ENCODE measurements at regions not wholly inside any gene's neighbourhood (a gene's known extent, or its start where the extent isn't known, plus 50 kb on each side); places are given as distances from the start of the nearest gene placed in this dataset.

DNA sequence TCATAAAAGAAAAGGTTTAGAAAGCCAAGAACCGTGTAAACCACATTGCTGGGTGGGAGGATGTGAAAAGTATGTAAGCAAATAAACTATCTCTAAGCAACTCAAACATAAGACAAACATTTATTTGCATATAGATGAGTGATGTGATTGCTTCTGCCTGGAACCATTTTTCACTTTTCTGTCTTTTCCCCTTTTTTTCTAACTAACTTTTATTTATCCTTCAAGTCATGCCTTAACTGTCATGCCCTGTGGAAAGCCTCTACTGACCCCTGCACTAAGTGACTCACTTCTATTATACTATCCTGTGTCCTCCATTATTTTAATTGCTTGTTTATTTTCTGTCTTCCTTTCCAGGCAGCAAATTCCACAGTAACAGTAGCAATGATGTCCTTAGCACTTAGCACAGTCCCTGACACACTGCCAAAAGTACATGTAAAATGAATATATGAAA, 87.5 kb upstream of the CTAGE1 start:
- H3K4me2 ChIP-seq (ENCODE audit: low read length), result no peak overlapping the region
- H3K36me3 ChIP-seq (ENCODE audit: insufficient read depth, low read length), result no peaks in the 10 kb centered on the region

DNA sequence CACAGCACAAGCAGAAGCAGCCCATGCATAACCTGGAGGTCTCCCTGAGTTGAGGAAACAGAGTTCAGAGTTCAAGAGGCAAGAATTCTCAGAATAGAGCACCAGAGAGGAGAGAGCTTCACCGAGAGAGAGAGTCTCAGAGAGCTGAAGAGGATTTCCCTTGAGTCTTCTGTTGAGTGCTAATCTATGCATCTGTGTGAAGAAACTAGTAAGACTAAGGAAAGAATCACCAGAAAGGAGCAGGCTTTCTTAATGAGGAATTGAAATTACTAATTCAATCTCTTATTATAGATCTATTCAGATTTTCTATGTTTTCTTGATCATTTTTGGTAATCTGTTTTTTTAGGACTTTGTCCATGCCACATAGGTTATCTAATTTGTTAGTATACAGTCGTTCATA, 89.3 kb upstream of the CTAGE1 start:
- Histone ChIP-seq H3K27ac (ENCODE audit: low read length) (no peak overlapping the region), H3F3A (ENCODE audit: insufficient read depth, low read length, poor library complexity, severe bottlenecking) (no peaks in the 10 kb centered on the region), H4K20me1 (ENCODE audit: insufficient read depth) (no peaks in the 10 kb centered on the region), H3K4me2 (ENCODE audit: low read length) (no peak overlapping the region), H3K9me3 (ENCODE audit: low read length) (no peaks in the 10 kb centered on the region), H3K9ac (ENCODE audit: low read length) (no peak overlapping the region), H3K9me2 (ENCODE audit: insufficient read depth, low read length) (no peaks in the 10 kb centered on the region), H3K36me3 (ENCODE audit: insufficient read depth, low read length) (no peaks in the 10 kb centered on the region), H3K79me2 (replicated peaks; ENCODE audit: insufficient read depth, low read length) (no peaks in the 10 kb centered on the region), H3K4me3 (ENCODE audit: low read length) (no peak overlapping the region), H2AFZ (ENCODE audit: low read depth, low read length) (no peak overlapping the region), H3K27me3 (ENCODE audit: insufficient read depth, low read depth, low read length) (no peaks in the 10 kb centered on the region)
- TF ChIP-seq TAF1 (IDR thresholded peaks at IDR 0.05; ENCODE audit: low read depth), result no peak
- no peak for TF ChIP-seq MXI1 (conservative IDR thresholded peaks at IDR 0.05; ENCODE audit: poor library complexity, severe bottlenecking)
- TF ChIP-seq, protein P1, sequence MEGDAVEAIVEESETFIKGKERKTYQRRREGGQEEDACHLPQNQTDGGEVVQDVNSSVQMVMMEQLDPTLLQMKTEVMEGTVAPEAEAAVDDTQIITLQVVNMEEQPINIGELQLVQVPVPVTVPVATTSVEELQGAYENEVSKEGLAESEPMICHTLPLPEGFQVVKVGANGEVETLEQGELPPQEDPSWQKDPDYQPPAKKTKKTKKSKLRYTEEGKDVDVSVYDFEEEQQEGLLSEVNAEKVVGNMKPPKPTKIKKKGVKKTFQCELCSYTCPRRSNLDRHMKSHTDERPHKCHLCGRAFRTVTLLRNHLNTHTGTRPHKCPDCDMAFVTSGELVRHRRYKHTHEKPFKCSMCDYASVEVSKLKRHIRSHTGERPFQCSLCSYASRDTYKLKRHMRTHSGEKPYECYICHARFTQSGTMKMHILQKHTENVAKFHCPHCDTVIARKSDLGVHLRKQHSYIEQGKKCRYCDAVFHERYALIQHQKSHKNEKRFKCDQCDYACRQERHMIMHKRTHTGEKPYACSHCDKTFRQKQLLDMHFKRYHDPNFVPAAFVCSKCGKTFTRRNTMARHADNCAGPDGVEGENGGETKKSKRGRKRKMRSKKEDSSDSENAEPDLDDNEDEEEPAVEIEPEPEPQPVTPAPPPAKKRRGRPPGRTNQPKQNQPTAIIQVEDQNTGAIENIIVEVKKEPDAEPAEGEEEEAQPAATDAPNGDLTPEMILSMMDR (IDR thresholded peaks at IDR 0.05; ENCODE audit: poor library complexity, severe bottlenecking), result no peak
- no peak for TF ChIP-seq EP300 (conservative IDR thresholded peaks at IDR 0.05; ENCODE audit: poor library complexity, severe bottlenecking)
- TF ChIP-seq RAD21 (conservative IDR thresholded peaks at IDR 0.05), result no peak
- TF ChIP-seq, protein P2, sequence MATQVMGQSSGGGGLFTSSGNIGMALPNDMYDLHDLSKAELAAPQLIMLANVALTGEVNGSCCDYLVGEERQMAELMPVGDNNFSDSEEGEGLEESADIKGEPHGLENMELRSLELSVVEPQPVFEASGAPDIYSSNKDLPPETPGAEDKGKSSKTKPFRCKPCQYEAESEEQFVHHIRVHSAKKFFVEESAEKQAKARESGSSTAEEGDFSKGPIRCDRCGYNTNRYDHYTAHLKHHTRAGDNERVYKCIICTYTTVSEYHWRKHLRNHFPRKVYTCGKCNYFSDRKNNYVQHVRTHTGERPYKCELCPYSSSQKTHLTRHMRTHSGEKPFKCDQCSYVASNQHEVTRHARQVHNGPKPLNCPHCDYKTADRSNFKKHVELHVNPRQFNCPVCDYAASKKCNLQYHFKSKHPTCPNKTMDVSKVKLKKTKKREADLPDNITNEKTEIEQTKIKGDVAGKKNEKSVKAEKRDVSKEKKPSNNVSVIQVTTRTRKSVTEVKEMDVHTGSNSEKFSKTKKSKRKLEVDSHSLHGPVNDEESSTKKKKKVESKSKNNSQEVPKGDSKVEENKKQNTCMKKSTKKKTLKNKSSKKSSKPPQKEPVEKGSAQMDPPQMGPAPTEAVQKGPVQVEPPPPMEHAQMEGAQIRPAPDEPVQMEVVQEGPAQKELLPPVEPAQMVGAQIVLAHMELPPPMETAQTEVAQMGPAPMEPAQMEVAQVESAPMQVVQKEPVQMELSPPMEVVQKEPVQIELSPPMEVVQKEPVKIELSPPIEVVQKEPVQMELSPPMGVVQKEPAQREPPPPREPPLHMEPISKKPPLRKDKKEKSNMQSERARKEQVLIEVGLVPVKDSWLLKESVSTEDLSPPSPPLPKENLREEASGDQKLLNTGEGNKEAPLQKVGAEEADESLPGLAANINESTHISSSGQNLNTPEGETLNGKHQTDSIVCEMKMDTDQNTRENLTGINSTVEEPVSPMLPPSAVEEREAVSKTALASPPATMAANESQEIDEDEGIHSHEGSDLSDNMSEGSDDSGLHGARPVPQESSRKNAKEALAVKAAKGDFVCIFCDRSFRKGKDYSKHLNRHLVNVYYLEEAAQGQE (IDR thresholded peaks at IDR 0.05; ENCODE audit: borderline replicate concordance), result no peak
- no peak for TF ChIP-seq EZH2 (IDR thresholded peaks at IDR 0.05; ENCODE audit: borderline replicate concordance, insufficient read depth, low read length, poor library complexity, severe bottlenecking)
- no peak for TF ChIP-seq POLR2AphosphoS5 (IDR thresholded peaks at IDR 0.05)
- no peak for TF ChIP-seq SMC3 (conservative IDR thresholded peaks at IDR 0.05; ENCODE audit: poor library complexity)

More for the DNA sequence above, 87.5 kb upstream of the CTAGE1 start:
- no peaks in the 10 kb centered on the region for H3K27me3 ChIP-seq (ENCODE audit: insufficient read depth, low read depth, low read length)
- no peak overlapping the region for H2AFZ ChIP-seq (ENCODE audit: low read depth, low read length)
- TF ChIP-seq, protein P1 (IDR thresholded peaks at IDR 0.05; ENCODE audit: poor library complexity, severe bottlenecking), result no peak
- no peak for TF ChIP-seq POLR2AphosphoS5 (IDR thresholded peaks at IDR 0.05)
- no peaks in the 10 kb centered on the region for H3F3A ChIP-seq (ENCODE audit: insufficient read depth, low read length, poor library complexity, severe bottlenecking)
- no peaks in the 10 kb centered on the region for H4K20me1 ChIP-seq (ENCODE audit: insufficient read depth)
- no peak overlapping the region for H3K9ac ChIP-seq (ENCODE audit: low read length)
- no peak overlapping the region for H3K4me3 ChIP-seq (ENCODE audit: low read length)
- no peaks in the 10 kb centered on the region for H3K9me2 ChIP-seq (ENCODE audit: insufficient read depth, low read length)
- no peaks in the 10 kb centered on the region for H3K79me2 ChIP-seq (replicated peaks; ENCODE audit: insufficient read depth, low read length)
- H3K9me3 ChIP-seq (ENCODE audit: low read length), result no peaks in the 10 kb centered on the region
- H3K27ac ChIP-seq (ENCODE audit: low read length), result no peak overlapping the region

All from neural cell (in vitro differentiated cells).